Adrenal gland (tissue), 5 donors: ENCODE measurements at regions not wholly inside any gene's neighbourhood (a gene's known extent, or its start where the extent isn't known, plus 50 kb on each side); places are given as distances from the start of the nearest gene placed in this dataset.

Experiments
- CTCF ChIP-seq, 6 experiments: fragments of 450-650 bp in 4 of 6; fragments of 200-600 bp in 2 of 6; sonication (generic) in 1 of 6; IDR thresholded peaks; 1 replicate in 5 of 6; 2 replicates in 1 of 6; pipeline versions ENCODE4 v1.5.1 to v1.8.0; 2016 to 2021; ENCODE audit warnings: antibody characterized with exemption in 6 of 6, mild to moderate bottlenecking in 2 of 6, moderate library complexity in 1 of 6
- POLR2A ChIP-seq, 2 donors: fragments of 450-650 bp; IDR thresholded peaks; one replicate each; pipeline ENCODE4 v1.6.1; 2017; ENCODE audit warnings: antibody characterized with exemption in 2 of 2, mild to moderate bottlenecking in 2 of 2, moderate library complexity in 1 of 2
- donor health status: DM: no; HTN: no; CAD: no.

- TF ChIP-seq POLR2A (IDR thresholded peaks at IDR 0.05) = no peak
- no peak for TF ChIP-seq CTCF (IDR thresholded peaks at IDR 0.05)
These were observed 301.9 kb downstream of the RASEF start for GRCh38 chr9:82761027-82761426.
